ENCODE measurements at regions not wholly inside any gene's neighbourhood (a gene's known extent, or its start where the extent isn't known, plus 50 kb on each side); places are given as distances from the start of the nearest gene placed in this dataset.

- TF ChIP-seq CUX1 (IDR thresholded peaks at IDR 0.05; ENCODE audit: insufficient replicate concordance, low read depth, low read length) (no peak), MXI1 (IDR thresholded peaks at IDR 0.05; ENCODE audit: low read depth, low read length) (no peak), CREM (IDR thresholded peaks at IDR 0.05; ENCODE audit: low read depth) (no peak), CBFB (IDR thresholded peaks at IDR 0.05; ENCODE audit: low read depth) (no peak), REST (IDR thresholded peaks at IDR 0.05; ENCODE audit: low read depth, low read length) (no peak), FOXK2 (IDR thresholded peaks at IDR 0.05) (no peak), NFIC (IDR thresholded peaks at IDR 0.05; ENCODE audit: low read depth, low read length) (no peak), GATAD2B (conservative IDR thresholded peaks at IDR 0.05; ENCODE audit: low read depth) (no peak), SUZ12 (IDR thresholded peaks at IDR 0.05; ENCODE audit: unreplicated experiment) (no peak), SIN3A (IDR thresholded peaks at IDR 0.05; ENCODE audit: low read depth, low read length) (no peak), JUND (IDR thresholded peaks at IDR 0.05; ENCODE audit: low read depth, low read length) (no peak), WRNIP1 (IDR thresholded peaks at IDR 0.05; ENCODE audit: borderline replicate concordance, low read depth, low read length) (no peak), ESRRA (IDR thresholded peaks at IDR 0.05; ENCODE audit: low read length) (no peak), NR2C1 (IDR thresholded peaks at IDR 0.05) (no peak)
Measured at GRCh38 chr3:25023876-25024275, 404.2 kb upstream of the RARB start (continued).

Measured in GM12878 (cell line).